ENCODE measurements at regions not wholly inside any gene's neighbourhood (a gene's known extent, or its start where the extent isn't known, plus 50 kb on each side); places are given as distances from the start of the nearest gene placed in this dataset.

DNA sequence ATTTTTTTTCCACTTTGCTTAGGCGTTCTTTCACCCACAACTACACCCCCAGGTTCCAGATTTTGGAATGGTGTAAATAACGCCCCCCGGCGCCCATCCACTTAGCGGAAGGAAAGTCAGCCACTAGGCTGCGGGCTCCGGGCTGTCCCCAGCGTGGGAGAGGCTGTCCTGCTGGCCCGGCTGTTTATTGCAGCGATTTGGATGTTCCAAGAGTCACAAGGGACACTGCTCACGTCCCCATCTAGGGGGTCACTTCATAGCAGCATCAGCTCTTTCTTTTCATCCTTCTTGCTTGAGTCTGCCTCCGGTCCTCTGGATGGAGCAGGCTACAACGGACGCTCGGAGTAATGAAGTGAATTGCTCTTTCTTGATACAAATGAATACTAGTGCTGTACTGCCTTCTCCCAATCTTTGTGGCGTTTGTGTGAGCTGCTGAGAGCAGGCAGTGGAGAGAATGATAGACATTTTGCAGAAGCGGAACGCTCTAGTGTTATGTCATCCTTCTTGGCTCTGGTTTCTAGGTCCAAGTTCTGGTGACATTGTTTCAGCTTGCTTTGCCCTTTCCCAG lies 50.7 kb upstream of the PAIP2B start:
- peak; percentile 73 for DNase-seq (ENCODE audit: low read depth, low spot score)

GRCh38 chr2:71277147-71277475 lies 50.2 kb upstream of the PAIP2B start:
- DNase-seq (ENCODE audit: low read depth, low spot score), result no peak

DNA sequence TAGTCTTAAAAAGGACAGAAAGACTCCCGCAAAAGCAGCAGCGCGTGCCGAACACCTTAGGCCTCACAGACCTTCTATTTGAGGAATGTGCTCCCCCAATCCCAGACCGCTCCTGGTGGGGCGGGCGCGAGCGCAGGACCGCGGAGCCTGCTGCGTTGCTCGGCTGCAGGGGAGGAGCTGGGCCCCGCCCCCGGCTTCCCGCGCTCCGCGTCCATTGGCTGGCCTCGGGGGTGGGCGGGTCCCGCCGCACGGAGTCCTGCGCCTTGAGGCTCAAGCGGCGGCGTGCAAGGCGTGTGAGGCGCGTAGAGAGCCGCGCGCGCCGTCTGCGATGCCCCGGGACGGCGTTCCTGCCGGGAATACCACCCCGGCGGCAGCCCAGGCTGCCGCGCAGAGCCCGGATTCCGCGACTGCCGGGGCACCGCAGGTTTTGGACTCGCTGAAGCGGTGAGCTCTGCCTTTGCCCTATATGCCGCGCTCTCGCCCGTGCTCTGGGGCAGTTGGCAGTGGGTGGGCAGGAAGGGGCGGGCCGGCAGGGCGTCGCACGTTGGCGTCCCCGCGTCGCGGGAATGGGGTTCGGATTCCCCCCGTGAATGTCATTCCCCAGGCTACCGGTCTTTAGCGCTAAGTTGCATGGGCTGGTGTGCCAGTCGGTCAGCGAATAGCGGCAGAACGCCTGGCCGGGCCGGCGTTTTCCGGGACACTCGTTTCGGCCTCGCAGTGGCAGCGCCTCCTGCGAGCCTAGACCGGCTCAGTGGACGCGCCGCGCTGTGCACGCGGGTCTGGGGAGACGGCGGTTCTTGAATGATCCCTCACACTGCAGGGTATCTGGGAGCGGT lies 49.6 kb upstream of the PAIP2B start:
- peak; percentile 97 for DNase-seq (ENCODE audit: low read depth, low spot score)

Data from ELF-1 (cell line).